Testis (tissue), 2 donors: ENCODE measurements at regions not wholly inside any gene's neighbourhood (a gene's known extent, or its start where the extent isn't known, plus 50 kb on each side); places are given as distances from the start of the nearest gene placed in this dataset.

ENCODE experiments used
- DNase-seq: peaks from one replicate; pipeline ENCODE4 v3.0.0-alpha.2; 2019
- H3K27ac ChIP-seq, 2 donors: fragments of 200-600 bp; sonication (generic); one replicate each; pipeline ENCODE4 v1.5.1; 2019
- H3K27me3 ChIP-seq: fragments of 200-600 bp; sonication (generic); one replicate; pipeline ENCODE4 v1.5.1; 2019
- H3K36me3 ChIP-seq: fragments of 200-600 bp; sonication (generic); one replicate; pipeline ENCODE4 v1.5.1; 2017; ENCODE audit warnings: low read depth; ENCODE audit errors: missing control alignments
- H3K4me1 ChIP-seq: fragments of 200-600 bp; sonication (generic); one replicate; pipeline ENCODE4 v1.5.1; 2019
- H3K4me3 ChIP-seq, 2 donors: fragments of 200-600 bp; sonication (generic); one replicate each; pipeline ENCODE4 v1.5.1; 2017 to 2019
- H3K9me3 ChIP-seq: fragments of 200-600 bp; sonication (generic); one replicate; pipeline ENCODE4 v1.5.1; 2017
- POLR2A ChIP-seq: fragments of 450-650 bp; IDR thresholded peaks from one replicate; pipeline ENCODE4 v1.6.1; 2017; ENCODE audit warnings: antibody characterized with exemption, mild to moderate bottlenecking, moderate library complexity
- WGBS, 2 donors: methylation state at CpG; one replicate each; pipeline ENCODE4 v1.1.5; 2018; 5-methylcytosine and 5-hydroxymethylcytosine counted together
- intact Hi-C: fragments of 100-400 bp; cut with DNase I; formaldehyde crosslinking; loops from one replicate; pipeline ENCODE4 v1.15.1; 2023; ENCODE audit warnings: low total_unique reads
- TF ChIP-seq, protein P1 (sequence below), 3 experiments: fragments of 450-650 bp in 2 of 3; fragments of 200-600 bp in 1 of 3; sonication (generic) in 1 of 3; IDR thresholded peaks; one replicate each; pipeline ENCODE4 v1.5.1; 2016 to 2019; ENCODE audit warnings: antibody characterized with exemption in 3 of 3, mild to moderate bottlenecking in 2 of 3, moderate library complexity in 1 of 3

DNA sequence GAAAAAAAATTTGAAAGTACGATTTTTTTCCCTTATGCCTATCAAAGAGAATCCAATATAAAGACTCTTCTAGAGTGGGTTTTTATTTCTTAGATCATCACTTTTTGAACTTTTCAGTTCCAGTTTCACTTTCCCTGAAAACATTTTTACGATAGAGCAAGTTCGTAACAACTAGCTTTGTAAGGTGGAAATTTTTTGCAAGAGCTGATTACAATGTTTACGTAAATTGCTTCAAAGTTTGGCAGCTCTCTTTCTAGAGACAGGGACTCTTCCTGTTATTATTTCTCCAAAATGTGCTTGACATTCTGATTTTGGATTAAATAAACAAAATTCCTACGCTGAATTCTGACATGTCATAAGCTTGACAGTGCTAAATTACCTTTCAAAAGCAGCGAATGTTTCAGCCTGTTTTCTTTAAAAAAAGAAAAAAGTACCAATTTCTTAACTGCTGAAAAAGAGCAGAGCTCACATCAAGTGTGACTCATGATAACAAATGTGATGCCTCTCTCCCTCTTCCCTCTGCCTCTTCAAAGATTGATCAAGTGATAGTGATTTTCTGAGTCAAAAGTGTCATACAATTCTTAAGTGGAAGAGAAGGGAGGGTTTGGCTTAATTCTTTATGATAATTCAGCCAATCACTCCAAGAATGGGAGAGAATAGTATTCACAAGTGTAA lies 175.2 kb downstream of the KCNJ2 start:
- Histone ChIP-seq H3K4me1 (no peaks in the 10 kb centered on the region), H3K9me3 (no peaks in the 10 kb centered on the region), H3K36me3 (no peaks in the 10 kb centered on the region), H3K4me3 (no peak overlapping the region), H3K27me3 (no peaks in the 10 kb centered on the region), H3K27ac (no peak overlapping the region)
- TF ChIP-seq, protein P1, sequence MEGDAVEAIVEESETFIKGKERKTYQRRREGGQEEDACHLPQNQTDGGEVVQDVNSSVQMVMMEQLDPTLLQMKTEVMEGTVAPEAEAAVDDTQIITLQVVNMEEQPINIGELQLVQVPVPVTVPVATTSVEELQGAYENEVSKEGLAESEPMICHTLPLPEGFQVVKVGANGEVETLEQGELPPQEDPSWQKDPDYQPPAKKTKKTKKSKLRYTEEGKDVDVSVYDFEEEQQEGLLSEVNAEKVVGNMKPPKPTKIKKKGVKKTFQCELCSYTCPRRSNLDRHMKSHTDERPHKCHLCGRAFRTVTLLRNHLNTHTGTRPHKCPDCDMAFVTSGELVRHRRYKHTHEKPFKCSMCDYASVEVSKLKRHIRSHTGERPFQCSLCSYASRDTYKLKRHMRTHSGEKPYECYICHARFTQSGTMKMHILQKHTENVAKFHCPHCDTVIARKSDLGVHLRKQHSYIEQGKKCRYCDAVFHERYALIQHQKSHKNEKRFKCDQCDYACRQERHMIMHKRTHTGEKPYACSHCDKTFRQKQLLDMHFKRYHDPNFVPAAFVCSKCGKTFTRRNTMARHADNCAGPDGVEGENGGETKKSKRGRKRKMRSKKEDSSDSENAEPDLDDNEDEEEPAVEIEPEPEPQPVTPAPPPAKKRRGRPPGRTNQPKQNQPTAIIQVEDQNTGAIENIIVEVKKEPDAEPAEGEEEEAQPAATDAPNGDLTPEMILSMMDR (IDR thresholded peaks at IDR 0.05), result no peak
- TF ChIP-seq POLR2A, result no peak
- 38 to 39% methylated on average over 6 of the region's 6 CpGs for WGBS, 2 donors
- DNase-seq, result no peak
- intact Hi-C loops, result no loop called here

DNA sequence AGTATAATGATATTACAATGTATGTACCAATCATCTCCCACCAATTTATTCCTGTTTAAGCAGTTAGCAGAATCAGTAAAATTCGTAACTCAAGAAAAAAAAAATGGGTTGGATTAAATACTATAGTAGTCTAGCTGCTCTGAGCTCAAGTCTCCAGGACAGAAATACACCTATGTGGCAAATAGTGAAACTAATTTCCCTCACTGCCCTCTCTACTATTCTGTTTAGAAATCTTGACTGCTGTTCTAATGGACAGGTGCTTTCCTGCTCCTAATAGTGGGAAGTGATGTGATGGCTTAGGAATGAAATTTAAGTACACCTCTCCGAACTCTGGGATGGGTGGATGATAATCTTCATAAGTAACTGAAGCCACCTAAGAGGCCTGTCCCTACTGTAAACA lies 175.7 kb downstream of the KCNJ2 start:
- TF ChIP-seq, protein P1 (IDR thresholded peaks at IDR 0.05), result no peak

GRCh38 chr17:70352834-70353233 lies 183.5 kb downstream of the KCNJ2 start:
- Histone ChIP-seq H3K27me3 (no peaks in the 10 kb centered on the region), H3K4me3 (no peak overlapping the region), H3K36me3 (no peaks in the 10 kb centered on the region), H3K4me1 (no peaks in the 10 kb centered on the region), H3K9me3 (no peaks in the 10 kb centered on the region), H3K27ac (no peak overlapping the region)
- intact Hi-C loops, result no loop called here
- TF ChIP-seq, protein P1 (IDR thresholded peaks at IDR 0.05), result no peak
- no peak for TF ChIP-seq POLR2A
- DNase-seq, result no peak
- WGBS, 2 donors, result 84 to 90% methylated on average over 3 of the region's 3 CpGs

More for the DNA sequence above, 175.7 kb downstream of the KCNJ2 start:
- no peaks in the 10 kb centered on the region for H3K4me1 ChIP-seq
- no peaks in the 10 kb centered on the region for H3K36me3 ChIP-seq
- intact Hi-C loops, result no loop called here
- H3K9me3 ChIP-seq, result no peaks in the 10 kb centered on the region
- H3K27ac ChIP-seq, result no peak overlapping the region
- 85 to 87% methylated on average over 2 of the region's 2 CpGs for WGBS, 2 donors
- no peak for DNase-seq
- no peak overlapping the region for H3K4me3 ChIP-seq
- H3K27me3 ChIP-seq, result no peaks in the 10 kb centered on the region

DNA sequence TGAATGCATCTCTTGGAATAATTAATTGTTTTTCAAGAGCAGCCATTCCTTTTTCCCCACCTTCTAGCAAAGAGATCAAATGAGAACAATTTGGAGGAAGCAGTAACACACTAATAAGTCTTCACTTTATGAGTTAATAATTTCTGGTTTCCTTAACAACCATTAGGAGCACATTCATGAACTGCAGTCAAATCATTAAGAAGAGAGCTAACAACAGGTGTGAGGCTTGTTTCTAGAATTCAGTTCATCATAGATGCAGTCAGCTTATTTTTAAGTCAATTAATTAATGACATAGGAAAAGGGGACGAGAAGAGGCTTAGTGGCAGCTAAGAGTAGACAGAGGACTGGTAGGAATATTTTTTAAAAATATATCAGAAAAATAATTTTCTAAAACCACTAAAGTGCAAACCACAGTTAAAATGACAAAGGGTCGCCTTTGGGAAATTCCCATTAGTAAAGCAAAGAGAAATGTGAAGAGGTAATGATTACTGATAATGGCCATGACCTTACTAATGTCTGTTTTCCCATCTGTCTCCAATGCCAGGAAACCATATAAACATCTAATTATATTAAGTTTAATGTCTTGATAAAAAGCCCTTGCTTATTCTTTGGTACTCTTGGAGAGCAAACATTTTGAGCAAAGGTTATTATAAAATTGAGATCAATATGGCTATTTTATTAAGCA lies 184.2 kb downstream of the KCNJ2 start:
- intact Hi-C loops, result no loop called here
- H3K4me3 ChIP-seq, result no peak overlapping the region
- H3K4me1 ChIP-seq, result no peaks in the 10 kb centered on the region
- no peaks in the 10 kb centered on the region for H3K36me3 ChIP-seq
- H3K9me3 ChIP-seq, result no peaks in the 10 kb centered on the region
- DNase-seq, result no peak
- H3K27me3 ChIP-seq, result no peaks in the 10 kb centered on the region
- TF ChIP-seq, protein P1 (IDR thresholded peaks at IDR 0.05), result no peak
- no peak for TF ChIP-seq POLR2A
- 87 to 94% methylated on average over 2 of the region's 2 CpGs for WGBS, 2 donors
- no peak overlapping the region for H3K27ac ChIP-seq

DNA sequence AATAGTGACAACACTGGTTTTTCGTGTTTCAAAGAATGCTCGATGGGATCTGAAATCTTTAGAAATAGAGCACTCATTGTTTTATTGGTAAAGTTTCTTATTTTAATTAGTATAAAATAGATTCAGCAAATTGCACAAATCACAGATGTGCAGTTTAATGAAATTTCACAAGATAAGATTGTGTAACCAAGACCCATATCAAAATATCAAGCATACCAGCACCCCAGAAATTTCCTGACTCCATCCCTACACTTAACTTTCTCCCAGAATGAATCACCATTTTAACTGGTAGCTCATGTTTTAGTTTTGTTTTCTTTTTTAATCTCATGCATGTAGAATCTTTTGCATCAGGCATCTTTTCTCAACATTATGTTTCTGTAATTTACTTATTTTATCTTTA lies 185.9 kb downstream of the KCNJ2 start:
- intact Hi-C loops, result no loop called here
- H3K36me3 ChIP-seq, result no peaks in the 10 kb centered on the region
- TF ChIP-seq, protein P1 (IDR thresholded peaks at IDR 0.05), result no peak
- TF ChIP-seq POLR2A, result no peak

More for the DNA sequence above, 185.9 kb downstream of the KCNJ2 start:
- H3K27ac ChIP-seq, result no peak overlapping the region
- no peaks in the 10 kb centered on the region for H3K9me3 ChIP-seq
- DNase-seq, result no peak
- H3K4me3 ChIP-seq, result no peak overlapping the region
- no peaks in the 10 kb centered on the region for H3K27me3 ChIP-seq
- WGBS, 2 donors, result 50 to 68% methylated on average over 2 of the region's 2 CpGs
- no peaks in the 10 kb centered on the region for H3K4me1 ChIP-seq
